ENCODE measurements at regions not wholly inside any gene's neighbourhood (a gene's known extent, or its start where the extent isn't known, plus 50 kb on each side); places are given as distances from the start of the nearest gene placed in this dataset.
"Not testable (repeated sequence)": the region's sequence is repeated elsewhere in the genome, so short reads cannot be mapped to it uniquely, and the experiment has no call there.

- no peaks in the 10 kb centered on the region for H3K9me3 Mint-ChIP-seq (ENCODE audit: insufficient read depth)
- POLR2A ChIA-PET, result no interaction called here
- CTCF ChIA-PET, result interaction anchor here (0.7 kb wide), 1 partner anchor 87 kb away, joined by 3 read pairs; no protein-coding TSS in a partner anchor
Measured at GRCh38 chr17:30696234-30696633, 128.3 kb downstream of the CRLF3 start.

GRCh38 chr17:30695265-30695811 lies 129.2 kb downstream of the CRLF3 start:
- H3K27ac Mint-ChIP-seq; ATAC-seq; H3K9me3 Mint-ChIP-seq (ENCODE audit: insufficient read depth); POLR2A ChIA-PET; H3K4me3 Mint-ChIP-seq; DNase-seq; H3K36me3 Mint-ChIP-seq (ENCODE audit: low read depth): not testable (repeated sequence)
- H3K27me3 Mint-ChIP-seq (ENCODE audit: low read depth), result peaks cover 15% of the 10 kb centered on the region
- CTCF ChIA-PET, result interaction anchor here (1.0 kb wide), 1 partner anchor 219 kb away, joined by 3 read pairs; no protein-coding TSS in a partner anchor
- peaks cover 14% of the 10 kb centered on the region for H3K4me1 Mint-ChIP-seq (ENCODE audit: low read depth)

More at GRCh38 chr17:30696234-30696633, 128.3 kb downstream of the CRLF3 start:
- Mint-ChIP-seq H3K27me3 (ENCODE audit: low read depth) (peaks cover 20% of the 10 kb centered on the region), H3K27ac (no peak overlapping the region), H3K4me3 (no peak overlapping the region), H3K36me3 (ENCODE audit: low read depth) (no peaks in the 10 kb centered on the region), H3K4me1 (ENCODE audit: low read depth) (peaks cover 14% of the 10 kb centered on the region)
- DNase-seq (no peak), ATAC-seq (no peak)

- H3K9me3 Mint-ChIP-seq (ENCODE audit: insufficient read depth); POLR2A ChIA-PET; CTCF ChIA-PET; H3K27ac Mint-ChIP-seq; H3K36me3 Mint-ChIP-seq (ENCODE audit: low read depth): not testable (repeated sequence)
- peaks cover 14% of the 10 kb centered on the region for H3K4me1 Mint-ChIP-seq (ENCODE audit: low read depth)
- ATAC-seq, result peak; percentile 90
- DNase-seq, result peak; percentile 74
- H3K27me3 Mint-ChIP-seq (ENCODE audit: low read depth), result peaks cover 15% of the 10 kb centered on the region
- H3K4me3 Mint-ChIP-seq, result peak overlapping the region; percentile 40
Measured at GRCh38 chr17:30693772-30694171, 130.7 kb downstream of the CRLF3 start.

GRCh38 chr17:30689266-30690000 lies 135.1 kb downstream of the CRLF3 start:
- DNase-seq; POLR2A ChIA-PET; ATAC-seq; H3K36me3 Mint-ChIP-seq (ENCODE audit: low read depth); H3K27ac Mint-ChIP-seq; H3K9me3 Mint-ChIP-seq (ENCODE audit: insufficient read depth); H3K4me3 Mint-ChIP-seq; CTCF ChIA-PET: not testable (repeated sequence)
- H3K27me3 Mint-ChIP-seq (ENCODE audit: low read depth), result peaks cover 19% of the 10 kb centered on the region
- H3K4me1 Mint-ChIP-seq (ENCODE audit: low read depth), result peaks cover 17% of the 10 kb centered on the region

- POLR2A ChIA-PET; ATAC-seq; H3K4me1 Mint-ChIP-seq (ENCODE audit: low read depth); DNase-seq; H3K4me3 Mint-ChIP-seq; H3K36me3 Mint-ChIP-seq (ENCODE audit: low read depth); H3K27ac Mint-ChIP-seq; CTCF ChIA-PET; H3K9me3 Mint-ChIP-seq (ENCODE audit: insufficient read depth): not testable (repeated sequence)
- H3K27me3 Mint-ChIP-seq (ENCODE audit: low read depth), result peaks cover 10% of the 10 kb centered on the region
Measured at GRCh38 chr17:30686538-30687479, 137.7 kb downstream of the CRLF3 start.

- POLR2A ChIA-PET, result interaction anchor here (0.6 kb wide), 1 partner anchor 97 kb away, joined by 4 read pairs; no protein-coding TSS in a partner anchor
- ATAC-seq; H3K9me3 Mint-ChIP-seq (ENCODE audit: insufficient read depth); H3K27ac Mint-ChIP-seq; CTCF ChIA-PET; H3K36me3 Mint-ChIP-seq (ENCODE audit: low read depth); H3K4me1 Mint-ChIP-seq (ENCODE audit: low read depth); H3K4me3 Mint-ChIP-seq; DNase-seq: not testable (repeated sequence)
- H3K27me3 Mint-ChIP-seq (ENCODE audit: low read depth), result peaks cover 15% of the 10 kb centered on the region
Measured at GRCh38 chr17:30682280-30682679, 142.2 kb downstream of the CRLF3 start.

- ATAC-seq; H3K36me3 Mint-ChIP-seq (ENCODE audit: low read depth); H3K4me3 Mint-ChIP-seq; H3K27ac Mint-ChIP-seq; CTCF ChIA-PET; H3K4me1 Mint-ChIP-seq (ENCODE audit: low read depth); H3K27me3 Mint-ChIP-seq (ENCODE audit: low read depth); POLR2A ChIA-PET; H3K9me3 Mint-ChIP-seq (ENCODE audit: insufficient read depth); DNase-seq: not testable (repeated sequence)
Measured at GRCh38 chr17:30680681-30681080, 143.8 kb downstream of the CRLF3 start.

GRCh38 chr17:30677550-30678249 lies 146.8 kb downstream of the CRLF3 start:
- H3K9me3 Mint-ChIP-seq (ENCODE audit: insufficient read depth), result peaks cover 9% of the 10 kb centered on the region
- DNase-seq, result no peak
- no peak overlapping the region for H3K27ac Mint-ChIP-seq
- ChIA-PET CTCF (no interaction called here), POLR2A (no interaction called here)
- H3K4me1 Mint-ChIP-seq (ENCODE audit: low read depth), result no peaks in the 10 kb centered on the region
- H3K36me3 Mint-ChIP-seq (ENCODE audit: low read depth), result no peaks in the 10 kb centered on the region
- no peak for ATAC-seq
- no peak overlapping the region for H3K4me3 Mint-ChIP-seq
- peaks cover 4% of the 10 kb centered on the region for H3K27me3 Mint-ChIP-seq (ENCODE audit: low read depth)

GRCh38 chr17:30675777-30676492 lies 148.6 kb downstream of the CRLF3 start:
- H3K27me3 Mint-ChIP-seq (ENCODE audit: low read depth); H3K36me3 Mint-ChIP-seq (ENCODE audit: low read depth); ATAC-seq; CTCF ChIA-PET; H3K4me1 Mint-ChIP-seq (ENCODE audit: low read depth); H3K9me3 Mint-ChIP-seq (ENCODE audit: insufficient read depth); H3K27ac Mint-ChIP-seq; H3K4me3 Mint-ChIP-seq; DNase-seq; POLR2A ChIA-PET: not testable (repeated sequence)

- H3K9me3 Mint-ChIP-seq (ENCODE audit: insufficient read depth); DNase-seq; CTCF ChIA-PET; H3K4me3 Mint-ChIP-seq; H3K36me3 Mint-ChIP-seq (ENCODE audit: low read depth); POLR2A ChIA-PET; H3K27me3 Mint-ChIP-seq (ENCODE audit: low read depth); ATAC-seq; H3K4me1 Mint-ChIP-seq (ENCODE audit: low read depth); H3K27ac Mint-ChIP-seq: not testable (repeated sequence)
Measured at GRCh38 chr17:30669217-30669649, 155.3 kb downstream of the CRLF3 start.

Measured in activated CD8-positive, alpha-beta T cell treated with anti-CD3 and anti-CD28 coated beads, Interleukin-2, amount 10 ng/mL, durations not matched to agents 7 days and 5 days (primary cell).